ENCODE measurements at regions not wholly inside any gene's neighbourhood (a gene's known extent, or its start where the extent isn't known, plus 50 kb on each side); places are given as distances from the start of the nearest gene placed in this dataset.

DNA sequence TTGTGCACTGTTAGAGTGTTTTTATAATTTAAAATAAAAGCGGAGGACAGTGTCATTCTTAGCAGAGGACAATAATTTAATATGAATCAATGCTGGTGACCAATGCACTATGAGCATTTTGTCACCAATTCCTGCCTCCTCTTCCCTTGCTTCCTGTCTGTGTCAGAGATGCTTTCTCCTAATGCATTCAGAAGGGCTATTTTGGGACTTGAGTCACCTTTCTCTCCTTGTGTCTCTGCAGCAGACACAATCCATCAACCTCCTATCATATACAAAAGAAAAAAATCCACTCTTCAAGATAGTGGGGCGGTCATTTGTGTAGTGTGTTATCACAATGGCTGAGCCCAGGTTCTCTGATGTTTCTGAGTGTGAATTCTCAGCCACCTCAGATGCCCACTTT lies 191.9 kb upstream of the VEPH1 start (continued):
- TF ChIP-seq, protein P1, sequence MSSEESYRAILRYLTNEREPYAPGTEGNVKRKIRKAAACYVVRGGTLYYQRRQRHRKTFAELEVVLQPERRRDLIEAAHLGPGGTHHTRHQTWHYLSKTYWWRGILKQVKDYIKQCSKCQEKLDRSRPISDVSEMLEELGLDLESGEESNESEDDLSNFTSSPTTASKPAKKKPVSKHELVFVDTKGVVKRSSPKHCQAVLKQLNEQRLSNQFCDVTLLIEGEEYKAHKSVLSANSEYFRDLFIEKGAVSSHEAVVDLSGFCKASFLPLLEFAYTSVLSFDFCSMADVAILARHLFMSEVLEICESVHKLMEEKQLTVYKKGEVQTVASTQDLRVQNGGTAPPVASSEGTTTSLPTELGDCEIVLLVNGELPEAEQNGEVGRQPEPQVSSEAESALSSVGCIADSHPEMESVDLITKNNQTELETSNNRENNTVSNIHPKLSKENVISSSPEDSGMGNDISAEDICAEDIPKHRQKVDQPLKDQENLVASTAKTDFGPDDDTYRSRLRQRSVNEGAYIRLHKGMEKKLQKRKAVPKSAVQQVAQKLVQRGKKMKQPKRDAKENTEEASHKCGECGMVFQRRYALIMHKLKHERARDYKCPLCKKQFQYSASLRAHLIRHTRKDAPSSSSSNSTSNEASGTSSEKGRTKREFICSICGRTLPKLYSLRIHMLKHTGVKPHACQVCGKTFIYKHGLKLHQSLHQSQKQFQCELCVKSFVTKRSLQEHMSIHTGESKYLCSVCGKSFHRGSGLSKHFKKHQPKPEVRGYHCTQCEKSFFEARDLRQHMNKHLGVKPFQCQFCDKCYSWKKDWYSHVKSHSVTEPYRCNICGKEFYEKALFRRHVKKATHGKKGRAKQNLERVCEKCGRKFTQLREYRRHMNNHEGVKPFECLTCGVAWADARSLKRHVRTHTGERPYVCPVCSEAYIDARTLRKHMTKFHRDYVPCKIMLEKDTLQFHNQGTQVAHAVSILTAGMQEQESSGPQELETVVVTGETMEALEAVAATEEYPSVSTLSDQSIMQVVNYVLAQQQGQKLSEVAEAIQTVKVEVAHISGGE (CRISPR knock-in tag; IDR thresholded peaks at IDR 0.05): no peak

DNA sequence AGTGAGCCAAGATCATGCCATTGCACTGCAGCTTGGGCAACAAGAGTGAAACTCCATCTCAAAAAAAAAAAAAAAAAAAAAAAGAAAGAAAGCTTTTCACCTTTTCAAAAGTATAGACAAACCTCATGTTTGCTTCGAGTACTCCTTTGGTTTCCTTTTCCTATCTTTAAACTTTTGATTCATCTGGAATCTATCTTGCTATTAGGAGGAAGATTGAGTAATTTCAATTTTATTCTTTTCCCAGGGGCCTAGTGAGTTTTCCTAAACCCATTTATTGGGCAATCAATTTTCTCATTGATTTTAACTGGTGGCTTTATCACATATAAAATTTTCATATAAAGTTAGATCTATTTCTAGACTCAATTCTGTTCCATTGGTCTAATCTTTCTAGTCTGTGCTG lies 190.5 kb upstream of the VEPH1 start:
- no peak for ATAC-seq
- POLR2A ChIA-PET: no interaction called here

More for the DNA sequence above, 190.5 kb upstream of the VEPH1 start:
- in situ Hi-C loops (cut with MboI): no loop called here
- TF ChIP-seq, protein P2, sequence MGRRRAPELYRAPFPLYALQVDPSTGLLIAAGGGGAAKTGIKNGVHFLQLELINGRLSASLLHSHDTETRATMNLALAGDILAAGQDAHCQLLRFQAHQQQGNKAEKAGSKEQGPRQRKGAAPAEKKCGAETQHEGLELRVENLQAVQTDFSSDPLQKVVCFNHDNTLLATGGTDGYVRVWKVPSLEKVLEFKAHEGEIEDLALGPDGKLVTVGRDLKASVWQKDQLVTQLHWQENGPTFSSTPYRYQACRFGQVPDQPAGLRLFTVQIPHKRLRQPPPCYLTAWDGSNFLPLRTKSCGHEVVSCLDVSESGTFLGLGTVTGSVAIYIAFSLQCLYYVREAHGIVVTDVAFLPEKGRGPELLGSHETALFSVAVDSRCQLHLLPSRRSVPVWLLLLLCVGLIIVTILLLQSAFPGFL (CRISPR knock-in tag; IDR thresholded peaks at IDR 0.05): no peak
- no peak for TF ChIP-seq ZSCAN29 (IDR thresholded peaks at IDR 0.05)
- TF ChIP-seq CEBPG (CRISPR knock-in tag; IDR thresholded peaks at IDR 0.05): no peak
- TF ChIP-seq CEBPG (tag; conservative IDR thresholded peaks at IDR 0.05 in 1 of 2, IDR thresholded peaks at IDR 0.05 in 1 of 2): peak in 1 of 2 experiments; percentile 15; a peak in 1 of 4 replicates
- no peak for TF ChIP-seq ETV6 (IDR thresholded peaks at IDR 0.05; ENCODE audit: borderline replicate concordance in 1 of 2, low read depth in 2 of 2, low read length in 1 of 2)
- no peak for TF ChIP-seq ETV6 (CRISPR knock-in tag; IDR thresholded peaks at IDR 0.05; ENCODE audit: borderline replicate concordance)
- TF ChIP-seq, protein P3, sequence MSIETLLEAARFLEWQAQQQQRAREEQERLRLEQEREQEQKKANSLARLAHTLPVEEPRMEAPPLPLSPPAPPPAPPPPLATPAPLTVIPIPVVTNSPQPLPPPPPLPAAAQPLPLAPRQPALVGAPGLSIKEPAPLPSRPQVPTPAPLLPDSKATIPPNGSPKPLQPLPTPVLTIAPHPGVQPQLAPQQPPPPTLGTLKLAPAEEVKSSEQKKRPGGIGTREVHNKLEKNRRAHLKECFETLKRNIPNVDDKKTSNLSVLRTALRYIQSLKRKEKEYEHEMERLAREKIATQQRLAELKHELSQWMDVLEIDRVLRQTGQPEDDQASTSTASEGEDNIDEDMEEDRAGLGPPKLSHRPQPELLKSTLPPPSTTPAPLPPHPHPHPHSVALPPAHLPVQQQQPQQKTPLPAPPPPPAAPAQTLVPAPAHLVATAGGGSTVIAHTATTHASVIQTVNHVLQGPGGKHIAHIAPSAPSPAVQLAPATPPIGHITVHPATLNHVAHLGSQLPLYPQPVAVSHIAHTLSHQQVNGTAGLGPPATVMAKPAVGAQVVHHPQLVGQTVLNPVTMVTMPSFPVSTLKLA (conservative IDR thresholded peaks at IDR 0.05): no peak
- no peak for TF ChIP-seq ETS2 (tag; IDR thresholded peaks at IDR 0.05; ENCODE audit: borderline replicate concordance, poor library complexity, severe bottlenecking)
- no peak for FAIRE-seq
- 8% methylated on average over 1 of the region's 1 CpG for WGBS (ENCODE audit: insufficient coverage, low coverage, missing lambda C conversion rate)
- Histone ChIP-seq H3K4me2 (ENCODE audit: insufficient read depth, low read length) (no peak overlapping the region), H3K27ac (ENCODE audit: extremely low read depth, low read depth, low read length) (no peak overlapping the region), H2AFZ (ENCODE audit: low read depth, low read length) (no peak overlapping the region), H3K9ac (ENCODE audit: insufficient read depth in 1 of 2, low read depth in 2 of 2, low read length in 2 of 2) (no peak overlapping the region), H4K20me1 (replicated peaks; ENCODE audit: control insufficient read depth, insufficient read depth, low read length) (no peaks in the 10 kb centered on the region), H3K79me2 (ENCODE audit: control insufficient read depth, insufficient read depth, low read length) (no peaks in the 10 kb centered on the region), H3K4me1 (replicated peaks in 1 of 2; ENCODE audit: control insufficient read depth in 2 of 2, insufficient read depth in 2 of 2, low read length in 2 of 2) (no peaks in the 10 kb centered on the region), H3K27me3 (ENCODE audit: control insufficient read depth in 2 of 2, insufficient read depth in 2 of 2, low read length in 2 of 2) (no peaks in the 10 kb centered on the region; a peak in 1 of 5 replicates), H3K9me3 (replicated peaks; ENCODE audit: control insufficient read depth, insufficient read depth, low read depth, low read length) (no peaks in the 10 kb centered on the region), H3K9me1 (ENCODE audit: control insufficient read depth, insufficient read depth, low read length) (no peaks in the 10 kb centered on the region), H3K4me3 (no peak overlapping the region), H3K36me3 (ENCODE audit: control insufficient read depth, insufficient read depth, low read length) (no peaks in the 10 kb centered on the region)
- no peak for DNase-seq (ENCODE audit: extremely low read depth in 1 of 4, low spot score in 3 of 4)
- intact Hi-C loops (cut with micrococcal nuclease): no loop called here
- CTCF ChIA-PET (ENCODE audit: low intra/inter-chr PET ratio): no interaction called here
- BruUV-seq (replicated peaks): no TSS peak
